GM13977 (cell line): ENCODE measurements at regions not wholly inside any gene's neighbourhood (a gene's known extent, or its start where the extent isn't known, plus 50 kb on each side); places are given as distances from the start of the nearest gene placed in this dataset.

Source experiments
- DNase-seq: peaks from one replicate; pipeline ENCODE4 v3.0.0; 2012; ENCODE audit warnings: low spot score
- CTCF ChIP-seq: IDR thresholded peaks from 2 replicates; pipeline ENCODE4 v1.5.1; 2012; ENCODE audit warnings: mild to moderate bottlenecking, control low read depth; ENCODE audit not compliant: insufficient read depth; ENCODE audit errors: extremely low read depth, missing control alignments
- in situ Hi-C: fragments of 300-500 bp; cut with MboI; formaldehyde crosslinking; loops from one replicate; pipeline ENCODE4 v1.12.0; 2022; ENCODE audit warnings: low sequenced_read_pairs, low pct_unique_long_range_greater_than_20kb, mixed read lengths, inconsistent platforms; ENCODE audit not compliant: unreplicated experiment

- no peak for DNase-seq
- TF ChIP-seq CTCF: no peak
- in situ Hi-C loops: no loop called here
Measured at GRCh38 chr14:55846826-55847446, 266.9 kb downstream of the KTN1 start.

GRCh38 chr14:55847766-55848165, 267.8 kb downstream of the KTN1 start:
- no peak for DNase-seq
- TF ChIP-seq CTCF: no peak
- in situ Hi-C loops: no loop called here

- in situ Hi-C loops: no loop called here
- no peak for TF ChIP-seq CTCF
- DNase-seq: no peak
Measured at GRCh38 chr14:55848964-55849363, 269.0 kb downstream of the KTN1 start.

- in situ Hi-C loops: no loop called here
- TF ChIP-seq CTCF: no peak
- no peak for DNase-seq
Measured at GRCh38 chr14:55849833-55850232, 268.4 kb upstream of the PELI2 start.

GRCh38 chr14:55850825-55851241, 267.4 kb upstream of the PELI2 start:
- no peak for TF ChIP-seq CTCF
- DNase-seq: no peak
- in situ Hi-C loops: no loop called here

- TF ChIP-seq CTCF: no peak
- in situ Hi-C loops: no loop called here
Measured at GRCh38 chr14:55851301-55851700, 266.9 kb upstream of the PELI2 start.

GRCh38 chr14:55851961-55852360, 266.2 kb upstream of the PELI2 start:
- no peak for TF ChIP-seq CTCF
- DNase-seq: no peak
- in situ Hi-C loops: no loop called here

More at GRCh38 chr14:55851301-55851700, 266.9 kb upstream of the PELI2 start:
- no peak for DNase-seq
